ENCODE measurements at regions not wholly inside any gene's neighbourhood (a gene's known extent, or its start where the extent isn't known, plus 50 kb on each side); places are given as distances from the start of the nearest gene placed in this dataset.

DNA sequence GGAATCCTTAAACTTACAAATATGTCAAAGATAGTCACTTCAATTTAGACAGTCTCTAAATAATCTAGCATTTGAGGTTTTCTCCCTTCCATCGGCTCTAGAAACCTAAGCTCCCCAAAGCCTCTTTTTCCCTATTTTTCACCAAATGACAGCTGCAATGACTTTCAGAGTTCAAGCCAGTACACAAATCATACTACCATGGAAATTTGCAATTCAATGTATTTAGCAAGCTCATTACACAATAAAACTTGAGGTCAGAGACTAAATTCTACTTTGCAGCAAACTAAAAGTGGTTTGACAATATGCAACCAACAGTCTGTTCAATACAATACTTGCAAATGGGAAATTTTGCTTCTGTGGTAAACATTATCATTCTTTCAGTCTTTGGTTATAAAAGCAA lies 80.3 kb downstream of the SKIDA1 start:
- no peak for TF ChIP-seq POLR2A (IDR thresholded peaks at IDR 0.05; ENCODE audit: low read depth, low read length)
- TF ChIP-seq POLR2AphosphoS5 (IDR thresholded peaks at IDR 0.05; ENCODE audit: low read depth, low read length), result no peak
- no peak for TF ChIP-seq SPI1 (IDR thresholded peaks at IDR 0.05; ENCODE audit: low read depth, low read length)
- no peak for TF ChIP-seq TAF1 (IDR thresholded peaks at IDR 0.05; ENCODE audit: low read depth, low read length)
- no peak for TF ChIP-seq POU2F2 (IDR thresholded peaks at IDR 0.05; ENCODE audit: low read depth, low read length)
- TF ChIP-seq PAX5 (IDR thresholded peaks at IDR 0.05; ENCODE audit: insufficient read depth, low read length, severe bottlenecking), result no peak

Measured in GM12891 (cell line).